ENCODE measurements at regions not wholly inside any gene's neighbourhood (a gene's known extent, or its start where the extent isn't known, plus 50 kb on each side); places are given as distances from the start of the nearest gene placed in this dataset.

DNA sequence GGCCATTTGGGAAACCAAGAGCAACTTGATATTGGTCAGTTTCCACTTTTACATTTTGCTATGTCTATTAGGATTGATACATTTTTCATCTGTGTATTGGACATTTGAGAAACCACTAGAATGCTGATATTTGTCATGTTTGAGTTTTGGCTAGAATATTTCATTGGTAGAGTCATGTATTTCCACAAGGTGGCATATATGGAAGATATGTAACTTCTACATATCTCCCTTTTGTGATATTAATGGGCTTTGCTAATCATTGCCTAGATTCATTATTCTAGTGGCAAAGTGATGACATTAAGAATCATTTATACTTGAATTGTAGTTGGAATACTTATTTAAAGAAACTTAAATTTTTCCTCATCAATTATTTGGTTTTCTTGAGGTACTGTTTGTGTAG is 692.9 kb upstream of the EDIL3 start:
- in situ Hi-C loops (cut with MboI; ENCODE audit: low pct_unique_long_range_greater_than_20kb in 2 of 9, low sequenced_read_pairs in 9 of 9, unreplicated experiment in 9 of 9), result no loop called here
- Histone ChIP-seq H3K4me3 (no peak overlapping the region), H3K4me1 (replicated peaks in 1 of 2) (peaks cover 0 to 2% of the 10 kb centered on the region in 2 donors), H3K27ac (no peak overlapping the region)
- ATAC-seq (replicated peaks in 6 of 8), result no peak

DNA sequence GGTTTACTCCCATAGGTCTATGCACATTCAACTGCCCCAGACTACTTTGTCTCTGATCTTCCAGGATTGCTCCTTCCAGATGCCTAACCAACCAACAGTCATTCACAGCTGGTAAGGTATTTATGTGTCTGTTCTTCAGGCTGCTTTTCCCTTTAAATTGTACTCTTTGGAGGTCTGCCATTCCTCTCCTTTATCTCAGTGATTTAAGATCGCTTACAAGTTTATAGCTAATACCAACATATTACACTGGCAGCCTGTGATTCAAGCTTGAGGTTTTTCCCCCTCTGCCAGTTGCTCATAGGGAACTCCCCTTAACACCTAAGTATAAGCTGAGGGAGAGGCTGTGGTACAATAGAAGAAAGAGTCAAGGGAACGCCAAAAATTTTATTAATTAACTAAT is 711.7 kb upstream of the EDIL3 start:
- no peak overlapping the region for H3K4me3 ChIP-seq
- H3K27ac ChIP-seq, result no peak overlapping the region
- H3K4me1 ChIP-seq (replicated peaks in 1 of 2), result no peaks in the 10 kb centered on the region
- 0 to 100% (median 77%) methylated on average over 1 to 2 of the region's 2 CpGs for WGBS, 10 experiments
- ATAC-seq (replicated peaks in 6 of 8), result no peak
- in situ Hi-C loops (cut with MboI; ENCODE audit: low pct_unique_long_range_greater_than_20kb in 2 of 9, low sequenced_read_pairs in 9 of 9, unreplicated experiment in 9 of 9), result no loop called here

DNA sequence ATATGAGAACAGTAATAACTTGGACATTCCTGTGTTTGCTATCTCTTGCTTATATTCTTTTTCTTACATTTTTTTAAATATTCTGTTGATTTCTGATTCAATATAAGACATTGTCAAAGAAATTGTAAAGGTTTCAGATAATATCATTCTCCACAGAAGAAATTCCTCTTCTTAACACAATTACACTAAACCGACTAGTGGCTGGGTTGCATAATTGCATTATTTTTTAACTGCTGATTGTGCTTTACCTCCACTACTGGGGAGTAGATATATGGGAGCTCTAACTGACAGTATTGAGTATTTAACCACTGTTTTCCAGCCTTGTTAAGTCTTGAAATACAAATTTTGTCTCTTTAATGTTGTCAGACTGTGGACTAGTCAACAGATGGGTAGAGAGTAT is 723.8 kb upstream of the EDIL3 start:
- 0 to 100% (median 67%) methylated on average over 1 of the region's 1 CpG; no CpG with 5 or more reads in 1 of the 10 experiments for WGBS, 10 experiments
- H3K4me3 ChIP-seq, result no peak overlapping the region
- no peak overlapping the region for H3K27ac ChIP-seq
- in situ Hi-C loops (cut with MboI; ENCODE audit: low pct_unique_long_range_greater_than_20kb in 2 of 9, low sequenced_read_pairs in 9 of 9, unreplicated experiment in 9 of 9), result no loop called here
- H3K4me1 ChIP-seq (replicated peaks in 1 of 2), result no peaks in the 10 kb centered on the region
- no peak for ATAC-seq (replicated peaks in 6 of 8)

DNA sequence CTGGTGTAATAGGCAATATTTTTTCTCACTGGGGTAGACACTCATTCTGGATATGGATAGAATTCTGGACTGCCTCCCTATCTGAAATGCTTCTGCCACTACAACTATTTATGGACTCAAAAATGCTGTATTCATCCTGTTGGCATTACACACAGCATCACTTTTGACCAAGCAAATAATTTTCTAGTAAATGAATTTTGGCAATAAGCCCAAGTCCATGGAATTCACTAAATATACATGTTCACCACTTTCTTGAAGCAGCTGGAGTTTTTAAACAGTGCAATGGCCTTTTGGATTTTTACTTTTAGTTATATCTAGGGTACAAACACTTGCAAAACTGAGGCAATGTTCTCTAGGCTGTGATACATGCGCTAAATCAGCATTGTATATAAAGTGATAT is 724.9 kb upstream of the EDIL3 start:
- no peaks in the 10 kb centered on the region for H3K4me1 ChIP-seq (replicated peaks in 1 of 2)
- no peak overlapping the region for H3K4me3 ChIP-seq
- in situ Hi-C loops (cut with MboI; ENCODE audit: low pct_unique_long_range_greater_than_20kb in 2 of 9, low sequenced_read_pairs in 9 of 9, unreplicated experiment in 9 of 9), result no loop called here
- no peak overlapping the region for H3K27ac ChIP-seq
- ATAC-seq (replicated peaks in 6 of 8), result no peak
- WGBS, 10 experiments, result 8 to 100% (median 100%) methylated on average over 1 of the region's 1 CpG; no CpG with 5 or more reads in 3 of the 10 experiments

DNA sequence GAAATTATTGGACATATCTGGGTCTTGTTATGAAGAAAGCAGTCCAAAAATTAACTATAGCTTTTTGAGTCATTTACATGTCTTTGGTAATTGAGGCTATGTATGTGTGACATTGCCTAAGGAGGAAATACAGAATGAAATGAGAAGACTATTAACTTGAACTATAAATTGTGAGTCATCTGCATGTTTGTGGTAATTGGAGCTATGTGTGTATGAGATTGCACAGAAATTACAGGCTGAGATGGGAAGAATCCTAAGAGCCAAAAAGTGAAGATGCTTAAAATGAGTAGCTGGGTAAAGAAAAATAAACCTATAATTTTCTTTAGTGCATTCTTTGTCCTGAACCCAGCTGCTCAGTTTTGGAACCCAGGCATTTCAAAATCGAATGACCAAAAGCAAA is 747.6 kb upstream of the EDIL3 start:
- in situ Hi-C loops (cut with MboI; ENCODE audit: low pct_unique_long_range_greater_than_20kb in 2 of 9, low sequenced_read_pairs in 9 of 9, unreplicated experiment in 9 of 9), result no loop called here
- Histone ChIP-seq H3K4me1 (replicated peaks in 1 of 2) (no peaks in the 10 kb centered on the region), H3K27ac (no peak overlapping the region), H3K4me3 (no peak overlapping the region)
- 0 to 100% (median 70%) methylated on average over 1 of the region's 1 CpG; no CpG with 5 or more reads in 2 of the 10 experiments for WGBS, 10 experiments
- ATAC-seq (replicated peaks in 6 of 8), result no peak

DNA sequence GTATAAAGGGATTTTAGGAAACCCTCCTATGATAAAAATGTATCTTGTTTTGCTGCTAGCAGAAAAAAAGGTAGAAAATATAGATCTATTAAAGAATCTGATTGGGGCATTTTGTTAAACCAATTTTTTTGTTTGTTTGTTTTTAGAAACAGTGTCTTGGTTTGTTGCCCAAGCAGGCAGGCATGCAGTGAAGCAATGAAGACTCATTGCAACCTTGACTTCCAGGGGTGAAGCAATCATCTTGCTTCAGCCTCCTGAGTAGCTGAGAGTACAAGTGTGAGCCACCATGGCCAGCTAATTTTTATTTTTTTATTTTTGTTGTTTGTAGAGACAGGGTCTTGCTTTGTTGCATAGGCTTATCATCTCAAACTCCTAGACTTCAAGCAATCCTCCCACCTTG is 755.8 kb upstream of the EDIL3 start:
- Histone ChIP-seq H3K4me3 (no peak overlapping the region), H3K4me1 (replicated peaks in 1 of 2) (no peaks in the 10 kb centered on the region), H3K27ac (no peak overlapping the region)
- in situ Hi-C loops (cut with MboI; ENCODE audit: low pct_unique_long_range_greater_than_20kb in 2 of 9, low sequenced_read_pairs in 9 of 9, unreplicated experiment in 9 of 9), result no loop called here
- no peak for ATAC-seq (replicated peaks in 6 of 8)

DNA sequence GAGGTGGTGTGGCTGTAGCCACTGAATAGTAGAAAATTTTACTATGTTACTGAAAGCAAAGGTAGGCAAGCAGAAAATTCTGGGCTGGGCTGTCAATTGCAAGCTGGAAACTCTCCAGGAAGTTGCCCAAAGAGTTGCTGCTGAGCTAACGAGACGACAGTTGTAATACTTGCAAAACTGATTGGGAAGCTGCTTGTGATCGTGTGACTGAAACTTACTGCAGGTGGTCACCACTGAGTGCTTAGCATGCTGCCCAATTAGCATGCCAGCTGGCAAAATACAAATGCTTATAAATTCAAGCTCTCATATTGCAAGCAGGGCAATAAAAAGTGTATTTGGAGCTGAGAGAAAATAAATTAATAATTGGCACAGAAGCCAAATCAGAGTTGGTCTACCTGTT is 758.5 kb upstream of the EDIL3 start:
- no peak for ATAC-seq (replicated peaks in 6 of 8)
- in situ Hi-C loops (cut with MboI; ENCODE audit: low pct_unique_long_range_greater_than_20kb in 2 of 9, low sequenced_read_pairs in 9 of 9, unreplicated experiment in 9 of 9), result no loop called here
- WGBS, 10 experiments, result 10 to 83% (median 47%) methylated on average over 2 to 3 of the region's 3 CpGs; no CpG with 5 or more reads in 2 of the 10 experiments
- Histone ChIP-seq H3K4me3 (no peak overlapping the region), H3K27ac (no peak overlapping the region), H3K4me1 (replicated peaks in 1 of 2) (no peaks in the 10 kb centered on the region)

DNA sequence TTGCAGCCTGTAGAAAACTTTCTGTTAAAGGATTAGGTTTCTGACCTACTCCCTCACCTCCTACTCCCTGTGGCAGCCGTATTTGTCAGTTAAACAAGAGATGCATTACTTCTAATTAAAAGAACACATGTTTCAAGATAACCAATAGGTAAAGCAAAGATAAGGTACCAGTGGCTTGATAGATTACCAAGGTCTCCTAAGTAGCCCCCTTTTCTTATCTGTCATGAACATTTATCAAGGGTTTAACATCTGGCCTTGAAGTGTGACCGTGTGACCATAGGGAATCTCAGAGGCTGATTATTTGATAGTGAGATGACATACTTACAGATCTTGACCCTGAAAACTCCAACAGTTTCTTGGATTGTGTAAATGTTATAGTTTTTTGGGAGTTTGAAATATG is 764.0 kb upstream of the EDIL3 start:
- H3K4me3 ChIP-seq, result no peak overlapping the region
- no peak overlapping the region for H3K27ac ChIP-seq
- 23 to 100% (median 84%) methylated on average over 1 to 2 of the region's 2 CpGs; no CpG with 5 or more reads in 2 of the 10 experiments for WGBS, 10 experiments
- H3K4me1 ChIP-seq (replicated peaks in 1 of 2), result no peaks in the 10 kb centered on the region
- no peak for ATAC-seq (replicated peaks in 6 of 8)
- in situ Hi-C loops (cut with MboI; ENCODE audit: low pct_unique_long_range_greater_than_20kb in 2 of 9, low sequenced_read_pairs in 9 of 9, unreplicated experiment in 9 of 9), result no loop called here

DNA sequence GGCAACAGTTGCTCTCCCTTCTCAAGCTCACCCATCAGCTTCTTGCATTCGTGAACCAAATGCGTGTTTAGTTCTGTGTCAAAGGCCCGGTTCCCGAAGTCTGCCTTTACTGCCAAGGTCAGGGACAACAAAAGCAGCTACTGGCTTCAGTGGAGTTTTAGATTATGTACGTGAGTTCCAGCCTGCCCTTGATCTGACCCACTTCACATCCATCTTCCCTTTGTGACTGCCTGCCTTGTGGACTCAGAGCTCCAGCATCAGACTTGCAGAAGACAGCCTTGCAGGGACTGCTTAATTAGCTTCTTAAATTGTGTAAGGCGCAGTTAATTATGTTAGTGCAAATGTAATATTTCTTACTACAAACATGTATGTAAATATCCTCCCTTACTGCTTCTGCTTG is 774.7 kb upstream of the EDIL3 start:
- peak in 5 of 8 experiments; percentile 78 to 93 (median 89) for ATAC-seq (replicated peaks in 6 of 8)
- peaks cover 13 to 17% of the 10 kb centered on the region in 2 donors for H3K4me1 ChIP-seq (replicated peaks in 1 of 2)
- WGBS, 10 experiments, result 0 to 86% (median 31%) methylated on average over 1 to 6 of the region's 6 CpGs; no CpG with 5 or more reads in 2 of the 10 experiments
- no peak overlapping the region for H3K4me3 ChIP-seq
- no peak overlapping the region for H3K27ac ChIP-seq
- in situ Hi-C loops (cut with MboI; ENCODE audit: low pct_unique_long_range_greater_than_20kb in 2 of 9, low sequenced_read_pairs in 9 of 9, unreplicated experiment in 9 of 9), result no loop called here

DNA sequence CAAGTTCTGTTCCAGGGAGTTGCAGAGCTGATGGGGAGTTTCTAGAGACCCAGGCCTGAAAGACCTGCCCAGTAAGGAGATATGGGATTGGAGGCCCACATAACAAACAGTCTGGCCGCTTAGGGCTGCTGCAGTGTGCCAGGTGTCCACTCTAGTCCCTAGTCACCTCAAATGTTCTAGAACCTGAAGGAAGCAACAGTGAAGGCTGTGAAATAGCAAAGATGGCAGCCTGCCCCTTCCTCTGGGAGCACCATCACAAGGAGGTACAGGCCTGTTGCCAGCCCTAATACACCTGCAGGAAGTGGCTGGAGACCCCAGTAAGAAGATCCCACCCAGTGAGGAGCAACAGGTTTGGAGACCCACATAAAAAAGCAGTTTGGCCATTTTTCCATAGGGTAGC is 783.8 kb upstream of the EDIL3 start:
- 60% methylated on average over 1 of the region's 1 CpG; no CpG with 5 or more reads in 9 of the 10 experiments for WGBS, 10 experiments
- Histone ChIP-seq H3K27ac (no peak overlapping the region), H3K4me3 (no peak overlapping the region), H3K4me1 (replicated peaks in 1 of 2) (peaks cover 3 to 5% of the 10 kb centered on the region in 2 donors)
- ATAC-seq (replicated peaks in 6 of 8), result no peak
- in situ Hi-C loops (cut with MboI; ENCODE audit: low pct_unique_long_range_greater_than_20kb in 2 of 9, low sequenced_read_pairs in 9 of 9, unreplicated experiment in 9 of 9), result no loop called here

DNA sequence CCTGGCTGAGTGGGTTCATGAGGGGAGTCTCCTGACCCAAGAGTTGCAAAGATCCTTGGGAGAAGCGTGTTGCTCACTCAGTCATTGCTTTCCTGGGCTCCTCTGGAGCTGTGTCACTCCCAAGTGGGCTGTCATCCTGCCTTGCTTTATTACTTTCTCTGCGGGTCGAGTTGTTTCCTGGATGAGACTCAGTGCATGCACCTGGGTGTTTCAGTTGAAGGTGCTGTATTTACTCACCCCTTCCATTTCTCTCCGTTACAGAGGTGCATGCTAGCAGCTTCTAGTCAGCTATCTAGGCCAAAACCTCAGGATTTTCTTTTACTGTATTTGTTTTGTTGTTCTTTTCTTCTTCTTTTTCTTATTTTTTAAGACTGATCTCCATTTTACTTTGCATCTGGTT is 785.5 kb upstream of the EDIL3 start:
- Histone ChIP-seq H3K4me3 (no peak overlapping the region), H3K27ac (no peak overlapping the region), H3K4me1 (replicated peaks in 1 of 2) (peaks cover 3 to 13% of the 10 kb centered on the region in 2 donors)
- peak in 3 of 8 experiments; percentile 23 to 38 (median 25) for ATAC-seq (replicated peaks in 6 of 8)
- 0 to 88% (median 78%) methylated on average over 1 to 4 of the region's 4 CpGs; no CpG with 5 or more reads in 1 of the 10 experiments for WGBS, 10 experiments
- in situ Hi-C loops (cut with MboI; ENCODE audit: low pct_unique_long_range_greater_than_20kb in 2 of 9, low sequenced_read_pairs in 9 of 9, unreplicated experiment in 9 of 9), result no loop called here

DNA sequence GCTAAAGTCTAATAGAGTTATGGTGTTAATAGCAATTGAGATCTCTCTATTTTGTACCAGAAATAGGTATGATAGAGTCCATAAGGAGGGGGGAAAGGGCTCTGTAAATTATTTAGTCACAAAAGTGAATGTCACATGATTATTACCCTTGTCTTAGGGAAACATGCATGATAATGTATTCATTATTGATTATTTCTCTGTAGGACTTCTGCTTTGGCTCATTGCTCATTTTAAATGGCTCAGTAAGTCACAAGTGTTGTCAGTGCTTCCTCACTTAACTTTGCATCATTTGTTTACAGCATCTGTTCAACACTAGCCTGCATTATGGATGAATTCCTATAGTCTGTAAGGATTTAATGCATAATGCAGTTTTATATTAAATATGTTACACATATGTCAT is 788.8 kb upstream of the EDIL3 start:
- Histone ChIP-seq H3K4me3 (no peak overlapping the region), H3K27ac (no peak overlapping the region), H3K4me1 (replicated peaks in 1 of 2) (peaks cover 3 to 13% of the 10 kb centered on the region in 2 donors)
- in situ Hi-C loops (cut with MboI; ENCODE audit: low pct_unique_long_range_greater_than_20kb in 2 of 9, low sequenced_read_pairs in 9 of 9, unreplicated experiment in 9 of 9), result no loop called here
- ATAC-seq (replicated peaks in 6 of 8), result peak in 5 of 8 experiments; percentile 39 to 86 (median 62)

DNA sequence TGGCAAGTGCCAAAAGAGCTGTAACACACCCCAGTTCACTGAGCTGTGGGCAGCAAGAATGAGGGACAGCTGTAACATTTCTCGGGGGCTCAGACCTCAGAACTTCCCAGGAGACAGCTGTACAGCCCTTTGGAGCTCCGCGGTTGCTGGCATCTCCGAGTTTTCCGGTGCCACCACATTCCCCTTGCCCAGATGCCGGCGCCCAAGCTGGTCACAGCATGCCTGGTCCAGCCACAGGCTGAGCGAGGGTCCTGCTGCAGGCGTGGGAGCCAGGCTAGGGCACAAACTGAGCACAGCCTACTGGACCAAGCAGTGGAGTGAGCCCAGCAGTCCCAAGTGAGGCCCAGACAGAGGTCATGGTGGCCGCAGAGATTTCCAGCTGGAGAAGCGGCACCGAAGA is 797.7 kb upstream of the EDIL3 start:
- no peak for ATAC-seq (replicated peaks in 6 of 8)
- 0 to 100% (median 83%) methylated on average over 1 to 7 of the region's 12 CpGs; no CpG with 5 or more reads in 2 of the 10 experiments for WGBS, 10 experiments
- in situ Hi-C loops (cut with MboI; ENCODE audit: low pct_unique_long_range_greater_than_20kb in 2 of 9, low sequenced_read_pairs in 9 of 9, unreplicated experiment in 9 of 9), result no loop called here
- no peaks in the 10 kb centered on the region for H3K4me1 ChIP-seq (replicated peaks in 1 of 2)
- no peak overlapping the region for H3K27ac ChIP-seq
- no peak overlapping the region for H3K4me3 ChIP-seq

DNA sequence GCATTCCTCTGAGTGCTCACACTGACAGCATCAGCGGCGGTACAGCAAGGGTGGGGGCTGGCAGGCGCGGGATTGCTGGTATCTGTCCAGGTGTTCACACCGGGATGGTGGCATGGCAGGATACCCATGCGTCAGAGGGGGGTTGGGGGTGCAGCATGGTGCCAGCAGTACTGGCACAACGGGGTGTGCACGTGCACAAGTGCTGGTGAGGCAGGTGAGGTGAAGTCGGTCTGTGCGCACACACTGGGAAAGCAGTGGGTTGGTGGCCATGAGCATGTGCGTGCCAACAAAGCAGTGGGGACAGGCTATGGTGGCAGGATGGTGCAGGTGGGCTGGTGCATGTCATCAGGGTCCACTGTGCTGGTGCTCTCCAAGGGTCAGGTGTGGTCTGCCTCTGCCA is 819.6 kb upstream of the EDIL3 start:
- Histone ChIP-seq H3K4me3 (no peak overlapping the region), H3K27ac (no peak overlapping the region), H3K4me1 (replicated peaks in 1 of 2) (no peaks in the 10 kb centered on the region)
- in situ Hi-C loops (cut with MboI; ENCODE audit: low pct_unique_long_range_greater_than_20kb in 2 of 9, low sequenced_read_pairs in 9 of 9, unreplicated experiment in 9 of 9), result no loop called here
- ATAC-seq (replicated peaks in 6 of 8), result no peak
- WGBS, 10 experiments, result 0 to 100% methylated on average over 1 of the region's 11 CpGs; no CpG with 5 or more reads in 8 of the 10 experiments

DNA sequence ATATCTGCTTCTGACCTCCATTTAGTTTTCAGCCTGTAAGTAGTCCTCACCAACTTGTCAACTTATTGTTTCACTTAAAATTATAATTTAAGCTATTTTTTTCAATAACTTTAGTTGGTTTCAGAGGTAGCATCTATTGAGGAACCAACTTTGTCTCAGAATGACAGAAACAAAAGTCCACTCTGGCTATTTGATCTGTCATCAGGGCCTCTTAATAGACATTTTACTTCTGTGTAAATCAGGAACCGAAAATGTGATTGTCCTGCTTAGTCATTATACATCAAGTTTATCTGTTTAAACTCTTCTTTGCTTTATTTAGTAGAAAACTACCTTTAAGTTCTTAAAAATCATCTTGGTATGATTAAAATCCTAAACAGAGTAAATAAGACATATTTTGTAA is 820.8 kb upstream of the EDIL3 start:
- ATAC-seq (replicated peaks in 6 of 8), result no peak
- H3K4me3 ChIP-seq, result no peak overlapping the region
- in situ Hi-C loops (cut with MboI; ENCODE audit: low pct_unique_long_range_greater_than_20kb in 2 of 9, low sequenced_read_pairs in 9 of 9, unreplicated experiment in 9 of 9), result no loop called here
- no peak overlapping the region for H3K27ac ChIP-seq
- H3K4me1 ChIP-seq (replicated peaks in 1 of 2), result no peaks in the 10 kb centered on the region
- 0 to 100% (median 36%) methylated on average over 1 of the region's 1 CpG; no CpG with 5 or more reads in 2 of the 10 experiments for WGBS, 10 experiments
